Caco-2 (cell line): ENCODE measurements at regions not wholly inside any gene's neighbourhood (a gene's known extent, or its start where the extent isn't known, plus 50 kb on each side); places are given as distances from the start of the nearest gene placed in this dataset.

Experiments
- BruUV-seq: library from RNA; stranded (reverse); fragments of 400-500 nt; replicated peaks from 2 replicates; lab custom pipeline; 2021; lab: Mats Ljungman, UMichigan
- CTCF ChIA-PET: fragments of 300-600 bp; sonication (Branson Sonifier 250); formaldehyde crosslinking; loops from one replicate; lab custom pipeline; 2022; ENCODE audit warnings: antibody characterized with exemption; lab: Charles Lee
- POLR2A ChIA-PET: fragments of 300-600 bp; sonication (Branson Sonifier 250); formaldehyde crosslinking; loops from one replicate; lab custom pipeline; 2022; ENCODE audit warnings: antibody characterized with exemption; lab: Charles Lee
- DNase-seq, 2 experiments: peaks; one replicate each; pipeline versions ENCODE4 v3.0.0 to v3.0.0-alpha.2; 2020 to 2022
- H3K27me3 ChIP-seq: replicated peaks from 2 replicates; pipeline ENCODE4 v1.6.0; 2011; ENCODE audit warnings: low read length; ENCODE audit not compliant: control insufficient read depth, insufficient read depth
- H3K36me3 ChIP-seq: 2 replicates; pipeline ENCODE4 v1.5.1; 2011; ENCODE audit warnings: low read length; ENCODE audit not compliant: control insufficient read depth, insufficient read depth
- H3K4me1 ChIP-seq: fragments of 250-450 bp; sonication (Bioruptor Pico); 2 replicates; pipeline ENCODE4 v1.5.1; 2020; ENCODE audit warnings: mild to moderate bottlenecking
- H3K4me3 ChIP-seq: 2 replicates; pipeline ENCODE4 v1.5.1; 2011; ENCODE audit warnings: low read depth, mild to moderate bottlenecking, control low read depth, low read length
- H3K9me3 ChIP-seq: fragments of 250-450 bp; sonication (Bioruptor Pico); 2 replicates; pipeline ENCODE4 v1.5.1; 2020; ENCODE audit warnings: mild to moderate bottlenecking, moderate library complexity
- H3K27ac Mint-ChIP-seq: one replicate; pipeline ENCODE4 v1.8.0; 2022; ENCODE audit warnings: mixed read lengths; ENCODE audit not compliant: unreplicated experiment
- H3K27me3 Mint-ChIP-seq: one replicate; pipeline ENCODE4 v1.8.0; 2022; ENCODE audit warnings: mixed read lengths; ENCODE audit not compliant: insufficient read depth, unreplicated experiment
- H3K36me3 Mint-ChIP-seq: one replicate; pipeline ENCODE4 v1.8.0; 2022; ENCODE audit warnings: mild to moderate bottlenecking, mixed read lengths; ENCODE audit not compliant: insufficient read depth, unreplicated experiment
- H3K4me1 Mint-ChIP-seq: one replicate; pipeline ENCODE4 v1.8.0; 2022; ENCODE audit warnings: low read depth, mixed read lengths; ENCODE audit not compliant: unreplicated experiment
- H3K4me3 Mint-ChIP-seq: one replicate; pipeline ENCODE4 v1.8.0; 2022; ENCODE audit warnings: mild to moderate bottlenecking, moderate library complexity, mixed read lengths; ENCODE audit not compliant: unreplicated experiment
- H3K9me3 Mint-ChIP-seq: one replicate; pipeline ENCODE4 v1.8.0; 2022; ENCODE audit warnings: mixed read lengths; ENCODE audit not compliant: unreplicated experiment
- intact Hi-C: fragments of 100-400 bp; cut with micrococcal nuclease; formaldehyde crosslinking; loops from one replicate; pipeline ENCODE4 v1.10.0; 2022; ENCODE audit not compliant: unreplicated experiment
- TF ChIP-seq, protein P1 (sequence below), 2 experiments: fragments of 200-600 bp in 1 of 2; IDR thresholded peaks; 1 replicate in 1 of 2; 2 replicates in 1 of 2; pipeline versions ENCODE4 v1.5.1 to v1.8.0; 2011 to 2022; ENCODE audit warnings: antibody characterized with exemption in 1 of 2, control low read depth in 1 of 2, inconsistent platforms in 1 of 2, low read depth in 1 of 2, low read length in 1 of 2, mild to moderate bottlenecking in 1 of 2, moderate library complexity in 1 of 2; ENCODE audit not compliant: insufficient read depth in 1 of 2, severe bottlenecking in 1 of 2, unreplicated experiment in 1 of 2

DNA sequence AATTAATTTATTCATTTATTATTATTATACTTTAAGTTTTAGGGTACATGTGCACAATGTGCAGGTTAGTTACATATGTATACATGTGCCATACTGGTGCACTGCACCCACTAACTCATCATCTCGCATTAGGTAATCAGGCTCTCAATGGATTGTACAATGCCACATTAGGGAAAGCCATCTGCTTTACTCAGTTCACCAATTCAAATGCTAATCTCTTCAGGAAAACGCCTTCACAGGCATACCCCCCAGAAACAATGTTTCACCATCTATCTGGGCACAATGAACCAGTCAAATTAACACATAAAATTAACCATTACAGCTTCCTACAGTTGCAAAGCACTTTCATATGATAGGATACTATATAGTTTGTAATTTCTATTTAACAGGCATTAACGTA lies 84.8 kb upstream of the DNAJC10 start:
- H3K27me3 ChIP-seq = no peaks in the 10 kb centered on the region
- CTCF ChIA-PET = no interaction called here
- Mint-ChIP-seq H3K4me1 (no peaks in the 10 kb centered on the region), H3K36me3 (no peaks in the 10 kb centered on the region), H3K27me3 (peaks cover 9% of the 10 kb centered on the region), H3K27ac (no peak overlapping the region), H3K4me3 (no peak overlapping the region), H3K9me3 (no peaks in the 10 kb centered on the region)
- no peaks in the 10 kb centered on the region for H3K9me3 ChIP-seq
- no TSS peak for BruUV-seq
- DNase-seq = no peak
- H3K36me3 ChIP-seq = no peaks in the 10 kb centered on the region
- no peak overlapping the region for H3K4me3 ChIP-seq
- H3K4me1 ChIP-seq = peaks cover 4% of the 10 kb centered on the region; the same call in 1 of the 2 replicates
- POLR2A ChIA-PET = no interaction called here
- TF ChIP-seq, protein P1, sequence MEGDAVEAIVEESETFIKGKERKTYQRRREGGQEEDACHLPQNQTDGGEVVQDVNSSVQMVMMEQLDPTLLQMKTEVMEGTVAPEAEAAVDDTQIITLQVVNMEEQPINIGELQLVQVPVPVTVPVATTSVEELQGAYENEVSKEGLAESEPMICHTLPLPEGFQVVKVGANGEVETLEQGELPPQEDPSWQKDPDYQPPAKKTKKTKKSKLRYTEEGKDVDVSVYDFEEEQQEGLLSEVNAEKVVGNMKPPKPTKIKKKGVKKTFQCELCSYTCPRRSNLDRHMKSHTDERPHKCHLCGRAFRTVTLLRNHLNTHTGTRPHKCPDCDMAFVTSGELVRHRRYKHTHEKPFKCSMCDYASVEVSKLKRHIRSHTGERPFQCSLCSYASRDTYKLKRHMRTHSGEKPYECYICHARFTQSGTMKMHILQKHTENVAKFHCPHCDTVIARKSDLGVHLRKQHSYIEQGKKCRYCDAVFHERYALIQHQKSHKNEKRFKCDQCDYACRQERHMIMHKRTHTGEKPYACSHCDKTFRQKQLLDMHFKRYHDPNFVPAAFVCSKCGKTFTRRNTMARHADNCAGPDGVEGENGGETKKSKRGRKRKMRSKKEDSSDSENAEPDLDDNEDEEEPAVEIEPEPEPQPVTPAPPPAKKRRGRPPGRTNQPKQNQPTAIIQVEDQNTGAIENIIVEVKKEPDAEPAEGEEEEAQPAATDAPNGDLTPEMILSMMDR (IDR thresholded peaks at IDR 0.05; ENCODE audit: insufficient read depth in 1 of 2, low read depth in 1 of 2, low read length in 1 of 2, severe bottlenecking in 1 of 2, unreplicated experiment in 1 of 2) = no peak
- intact Hi-C loops = no loop called here

DNA sequence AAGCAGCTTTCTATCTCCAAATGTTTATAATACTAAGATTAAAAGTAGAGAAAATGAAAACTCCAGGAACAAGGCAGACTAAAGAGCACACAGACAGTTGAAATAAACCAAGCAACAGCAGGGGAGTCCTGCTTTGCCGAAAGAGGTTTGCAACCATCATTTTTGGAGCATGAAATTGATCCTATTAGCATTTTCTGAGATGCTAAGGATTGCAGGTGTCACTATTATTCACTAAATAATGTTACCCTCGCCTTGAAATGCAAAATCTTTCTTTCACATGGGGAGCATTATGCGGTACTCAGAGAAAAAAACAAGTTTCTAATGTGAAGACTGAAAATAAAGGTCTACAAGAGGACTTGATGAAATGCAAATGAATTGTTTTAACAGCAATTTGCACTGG lies 81.7 kb upstream of the DNAJC10 start:
- H3K27ac Mint-ChIP-seq = no peak overlapping the region
- TF ChIP-seq, protein P1 (IDR thresholded peaks at IDR 0.05; ENCODE audit: insufficient read depth in 1 of 2, low read depth in 1 of 2, low read length in 1 of 2, severe bottlenecking in 1 of 2, unreplicated experiment in 1 of 2) = no peak
- H3K9me3 Mint-ChIP-seq = no peaks in the 10 kb centered on the region
- BruUV-seq = no TSS peak
- ChIA-PET POLR2A (no interaction called here), CTCF (no interaction called here)
- no peak overlapping the region for H3K4me3 Mint-ChIP-seq
- H3K4me1 ChIP-seq = peaks cover 4% of the 10 kb centered on the region; the same call in 1 of the 2 replicates
- H3K36me3 Mint-ChIP-seq = no peaks in the 10 kb centered on the region
- H3K27me3 ChIP-seq = no peaks in the 10 kb centered on the region
- H3K36me3 ChIP-seq = no peaks in the 10 kb centered on the region
- H3K4me3 ChIP-seq = no peak overlapping the region
- intact Hi-C loops = no loop called here
- H3K9me3 ChIP-seq = no peaks in the 10 kb centered on the region
- H3K27me3 Mint-ChIP-seq = peaks cover 12% of the 10 kb centered on the region
- no peak for DNase-seq
- H3K4me1 Mint-ChIP-seq = no peaks in the 10 kb centered on the region

- Histone ChIP-seq H3K4me3 (no peak overlapping the region), H3K36me3 (no peaks in the 10 kb centered on the region), H3K4me1 (peaks cover 1% of the 10 kb centered on the region; the same call in 1 of the 2 replicates), H3K27me3 (no peaks in the 10 kb centered on the region), H3K9me3 (no peaks in the 10 kb centered on the region)
- Mint-ChIP-seq H3K27ac (no peak overlapping the region), H3K4me3 (no peak overlapping the region), H3K36me3 (no peaks in the 10 kb centered on the region), H3K27me3 (peaks cover 11% of the 10 kb centered on the region), H3K9me3 (no peaks in the 10 kb centered on the region), H3K4me1 (no peaks in the 10 kb centered on the region)
- TF ChIP-seq, protein P1 (IDR thresholded peaks at IDR 0.05; ENCODE audit: insufficient read depth in 1 of 2, low read depth in 1 of 2, low read length in 1 of 2, severe bottlenecking in 1 of 2, unreplicated experiment in 1 of 2) = no peak
- ChIA-PET POLR2A (no interaction called here), CTCF (interaction anchor here (1.1 to 1.3 kb wide), 2 partner anchors 11 to 12 kb away, joined by 3 to 4 read pairs; no protein-coding TSS in a partner anchor)
- BruUV-seq = no TSS peak
- DNase-seq = peak; percentile 17 to 50
- intact Hi-C loops = loop anchor here (1.0 kb wide), 1 partner anchor 14 kb away; no protein-coding TSS in a partner anchor
These were observed 79.4 kb upstream of the DNAJC10 start for GRCh38 chr2:182636699-182637098.
